ENCODE measurements at regions not wholly inside any gene's neighbourhood (a gene's known extent, or its start where the extent isn't known, plus 50 kb on each side); places are given as distances from the start of the nearest gene placed in this dataset.

DNA sequence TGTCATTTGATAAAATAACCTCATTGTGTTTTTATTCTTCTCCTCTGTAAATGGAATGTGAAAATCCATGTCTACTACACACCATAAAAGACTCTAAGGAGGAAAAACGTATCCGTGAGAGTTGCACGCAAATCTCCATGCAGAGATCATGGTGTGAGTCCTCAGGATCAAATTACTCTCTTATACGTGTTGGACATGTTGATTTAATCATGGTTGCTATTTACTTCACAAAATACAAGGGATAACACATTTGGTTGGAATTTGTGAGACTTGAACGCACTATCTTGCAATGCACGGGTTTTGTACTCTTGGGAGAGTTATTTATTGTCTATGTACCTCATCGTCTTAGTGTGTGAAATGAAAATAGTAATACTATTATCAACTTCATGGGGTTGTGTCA is 128.0 kb upstream of the RASSF8 start:
- no peak for DNase-seq
- H3K36me3 Mint-ChIP-seq (ENCODE audit: low read depth), result no peaks in the 10 kb centered on the region
- H3K27ac Mint-ChIP-seq, result no peak overlapping the region
- TF ChIP-seq, protein P1, sequence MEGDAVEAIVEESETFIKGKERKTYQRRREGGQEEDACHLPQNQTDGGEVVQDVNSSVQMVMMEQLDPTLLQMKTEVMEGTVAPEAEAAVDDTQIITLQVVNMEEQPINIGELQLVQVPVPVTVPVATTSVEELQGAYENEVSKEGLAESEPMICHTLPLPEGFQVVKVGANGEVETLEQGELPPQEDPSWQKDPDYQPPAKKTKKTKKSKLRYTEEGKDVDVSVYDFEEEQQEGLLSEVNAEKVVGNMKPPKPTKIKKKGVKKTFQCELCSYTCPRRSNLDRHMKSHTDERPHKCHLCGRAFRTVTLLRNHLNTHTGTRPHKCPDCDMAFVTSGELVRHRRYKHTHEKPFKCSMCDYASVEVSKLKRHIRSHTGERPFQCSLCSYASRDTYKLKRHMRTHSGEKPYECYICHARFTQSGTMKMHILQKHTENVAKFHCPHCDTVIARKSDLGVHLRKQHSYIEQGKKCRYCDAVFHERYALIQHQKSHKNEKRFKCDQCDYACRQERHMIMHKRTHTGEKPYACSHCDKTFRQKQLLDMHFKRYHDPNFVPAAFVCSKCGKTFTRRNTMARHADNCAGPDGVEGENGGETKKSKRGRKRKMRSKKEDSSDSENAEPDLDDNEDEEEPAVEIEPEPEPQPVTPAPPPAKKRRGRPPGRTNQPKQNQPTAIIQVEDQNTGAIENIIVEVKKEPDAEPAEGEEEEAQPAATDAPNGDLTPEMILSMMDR (IDR thresholded peaks at IDR 0.05), result no peak
- no peaks in the 10 kb centered on the region for H3K27me3 Mint-ChIP-seq (ENCODE audit: low read depth, poor library complexity)
- no peak overlapping the region for H3K4me3 Mint-ChIP-seq
- peaks cover 1% of the 10 kb centered on the region for H3K9me3 Mint-ChIP-seq
- H3K4me1 Mint-ChIP-seq, result peaks cover 14% of the 10 kb centered on the region

DNA sequence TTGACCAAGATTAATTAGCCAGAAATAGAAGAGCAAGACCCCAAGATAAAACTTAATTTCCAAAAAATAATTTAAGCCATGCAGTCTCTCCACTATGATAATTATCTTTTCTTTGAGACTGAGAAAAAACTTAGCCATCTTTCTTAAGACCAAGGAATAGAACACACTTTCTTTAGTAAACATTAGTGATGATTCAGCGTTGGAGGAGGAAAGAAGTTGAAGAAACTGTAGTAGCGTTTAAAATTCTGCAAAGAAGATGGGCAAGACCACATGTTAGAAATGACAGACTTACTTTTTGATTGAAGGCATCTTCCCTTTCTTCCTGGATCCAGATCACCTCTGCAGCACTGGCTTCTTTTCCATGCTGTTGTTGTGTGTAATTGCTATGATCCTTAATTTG is 124.8 kb upstream of the RASSF8 start:
- peaks cover 7% of the 10 kb centered on the region for H3K4me1 Mint-ChIP-seq
- no peak for DNase-seq
- TF ChIP-seq, protein P1 (IDR thresholded peaks at IDR 0.05), result no peak
- H3K27me3 Mint-ChIP-seq (ENCODE audit: low read depth, poor library complexity), result no peaks in the 10 kb centered on the region
- no peaks in the 10 kb centered on the region for H3K36me3 Mint-ChIP-seq (ENCODE audit: low read depth)
- no peak overlapping the region for H3K27ac Mint-ChIP-seq
- no peak overlapping the region for H3K4me3 Mint-ChIP-seq
- H3K9me3 Mint-ChIP-seq, result peaks cover 7% of the 10 kb centered on the region

DNA sequence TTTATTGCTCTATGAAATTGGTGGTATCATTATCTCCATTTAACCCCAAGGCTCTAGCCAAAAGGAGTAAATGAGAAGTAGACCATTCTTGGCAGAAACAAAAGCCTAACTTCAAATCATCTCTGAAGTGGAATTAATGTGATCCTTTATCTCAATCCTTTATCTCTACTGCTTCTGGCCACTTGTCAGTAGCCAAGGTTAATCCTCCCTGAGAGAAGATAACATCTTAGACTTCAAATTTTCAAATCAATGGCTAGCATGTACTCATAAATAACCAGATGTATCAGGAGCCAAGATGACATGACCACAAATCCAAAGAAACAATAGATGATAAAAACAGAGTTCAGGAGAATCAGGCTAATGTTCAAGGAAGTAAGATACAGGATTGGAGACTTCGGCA is 123.1 kb upstream of the RASSF8 start:
- Mint-ChIP-seq H3K27ac (no peak overlapping the region), H3K27me3 (ENCODE audit: low read depth, poor library complexity) (no peaks in the 10 kb centered on the region), H3K4me3 (no peak overlapping the region), H3K9me3 (peaks cover 7% of the 10 kb centered on the region), H3K4me1 (peaks cover 2% of the 10 kb centered on the region), H3K36me3 (ENCODE audit: low read depth) (no peaks in the 10 kb centered on the region)
- no peak for DNase-seq
- TF ChIP-seq, protein P1 (IDR thresholded peaks at IDR 0.05), result no peak

DNA sequence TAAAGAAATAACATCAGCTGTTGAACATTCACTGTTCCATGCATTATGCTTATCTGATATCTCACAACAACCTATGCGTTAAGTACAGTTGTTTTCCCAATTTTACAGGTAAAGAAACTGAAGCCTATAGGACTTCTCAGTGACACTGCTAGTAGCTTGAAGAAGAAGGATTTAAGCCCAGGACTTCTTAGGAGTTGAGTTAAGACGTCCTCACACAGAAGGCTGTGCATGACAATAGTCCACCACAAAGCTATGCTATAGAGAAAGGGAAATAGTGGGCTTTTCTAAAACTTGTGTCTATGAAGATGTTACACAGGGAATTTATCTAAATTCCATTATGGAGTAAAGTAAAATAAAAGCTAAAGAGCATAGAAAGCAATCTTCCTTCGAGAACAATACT is 120.5 kb upstream of the RASSF8 start:
- TF ChIP-seq, protein P1 (IDR thresholded peaks at IDR 0.05), result no peak
- DNase-seq, result no peak
- Mint-ChIP-seq H3K4me1 (no peaks in the 10 kb centered on the region), H3K27ac (no peak overlapping the region), H3K27me3 (ENCODE audit: low read depth, poor library complexity) (no peaks in the 10 kb centered on the region), H3K9me3 (peaks cover 7% of the 10 kb centered on the region), H3K4me3 (no peak overlapping the region), H3K36me3 (ENCODE audit: low read depth) (no peaks in the 10 kb centered on the region)

DNA sequence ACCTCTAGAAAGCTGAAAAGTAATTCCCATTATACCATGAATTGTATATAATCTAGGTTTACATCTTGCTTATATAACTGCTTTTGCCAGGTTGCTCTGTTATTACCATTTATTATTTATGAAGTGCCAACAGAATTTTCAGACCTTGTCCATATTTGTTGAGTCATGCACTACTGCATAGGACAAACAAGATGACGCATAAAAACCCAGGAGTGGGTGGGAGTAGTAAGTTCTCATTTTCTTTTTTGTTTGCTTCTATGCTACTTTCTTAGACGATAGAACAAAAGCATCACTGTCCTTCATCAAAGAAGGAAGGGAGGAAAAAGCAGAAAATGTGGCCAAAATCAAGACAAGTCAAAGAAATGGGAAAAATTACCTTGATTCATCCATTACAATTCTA is 119.0 kb upstream of the RASSF8 start:
- Mint-ChIP-seq H3K4me3 (no peak overlapping the region), H3K27ac (no peak overlapping the region), H3K9me3 (peaks cover 7% of the 10 kb centered on the region), H3K4me1 (peaks cover 11% of the 10 kb centered on the region), H3K36me3 (ENCODE audit: low read depth) (no peaks in the 10 kb centered on the region), H3K27me3 (ENCODE audit: low read depth, poor library complexity) (no peaks in the 10 kb centered on the region)
- DNase-seq, result no peak
- TF ChIP-seq, protein P1 (IDR thresholded peaks at IDR 0.05), result no peak

DNA sequence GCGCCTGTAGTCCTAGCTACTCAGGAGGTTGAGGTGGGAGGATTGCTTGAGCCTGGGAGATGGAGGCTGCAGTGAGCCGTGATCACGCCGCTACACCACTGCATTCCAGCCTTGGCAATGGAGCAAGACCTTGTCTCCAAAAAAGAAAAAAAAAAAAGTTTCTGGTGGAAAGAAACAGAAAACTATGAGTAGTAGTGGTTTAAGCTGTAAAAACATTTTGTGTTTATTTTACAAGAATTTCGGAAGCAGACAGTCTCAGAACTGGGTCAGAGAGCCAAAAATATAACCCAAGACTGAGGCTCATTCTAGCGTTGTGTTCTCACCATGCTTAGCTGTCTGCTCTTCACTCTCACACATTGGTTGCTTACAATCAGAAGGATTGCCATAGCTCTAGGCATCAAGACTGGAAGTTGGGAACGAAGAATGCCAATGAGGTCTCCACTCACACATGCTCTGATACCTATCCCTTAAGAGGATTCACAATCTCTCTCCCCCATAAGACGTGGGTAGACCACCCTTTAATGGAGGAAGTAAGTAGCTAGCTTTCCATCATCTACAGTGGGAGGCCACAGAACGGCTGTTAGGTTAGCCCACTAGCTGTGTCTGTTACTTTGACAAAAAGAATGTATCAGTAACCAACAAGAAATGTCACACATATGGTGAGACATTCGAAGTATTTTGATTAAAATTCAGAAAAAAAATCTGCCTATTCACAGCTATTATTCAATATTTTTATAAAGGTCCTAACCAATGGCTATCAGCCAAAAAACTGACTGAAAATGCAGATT is 117.6 kb upstream of the RASSF8 start:
- DNase-seq, result no peak
- Mint-ChIP-seq H3K27ac (no peak overlapping the region), H3K4me1 (peaks cover 11% of the 10 kb centered on the region), H3K36me3 (ENCODE audit: low read depth) (no peaks in the 10 kb centered on the region), H3K9me3 (peaks cover 2% of the 10 kb centered on the region), H3K27me3 (ENCODE audit: low read depth, poor library complexity) (no peaks in the 10 kb centered on the region), H3K4me3 (no peak overlapping the region)
- TF ChIP-seq, protein P1 (IDR thresholded peaks at IDR 0.05), result no peak

Measured in nephron progenitor cell (in vitro differentiated cells).